ENCODE measurements at regions not wholly inside any gene's neighbourhood (a gene's known extent, or its start where the extent isn't known, plus 50 kb on each side); places are given as distances from the start of the nearest gene placed in this dataset.

DNA sequence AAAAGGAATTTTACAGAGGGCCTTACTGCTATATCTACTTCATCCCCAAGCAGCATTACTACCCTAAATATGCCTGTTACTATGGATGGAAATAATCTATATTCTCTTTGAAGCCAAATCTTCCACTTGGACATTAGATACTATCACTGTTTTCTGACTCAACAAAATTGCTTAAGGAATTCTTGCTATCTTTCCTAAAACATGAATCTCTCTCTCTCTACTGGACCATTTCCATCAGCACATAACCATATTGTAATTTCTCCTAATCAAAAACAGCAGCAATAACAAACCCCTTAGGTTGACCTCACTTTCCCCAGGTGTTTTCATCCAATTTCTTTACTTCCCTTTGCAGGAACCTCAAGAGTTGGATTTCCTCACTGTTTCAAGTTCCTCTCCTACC, 67.9 kb upstream of the BLID start:
- DNase-seq (ENCODE audit: extremely low spot score, unreplicated experiment): no peak
- H3K36me3 Mint-ChIP-seq: peaks cover 12% of the 10 kb centered on the region
- TF ChIP-seq, protein P1, sequence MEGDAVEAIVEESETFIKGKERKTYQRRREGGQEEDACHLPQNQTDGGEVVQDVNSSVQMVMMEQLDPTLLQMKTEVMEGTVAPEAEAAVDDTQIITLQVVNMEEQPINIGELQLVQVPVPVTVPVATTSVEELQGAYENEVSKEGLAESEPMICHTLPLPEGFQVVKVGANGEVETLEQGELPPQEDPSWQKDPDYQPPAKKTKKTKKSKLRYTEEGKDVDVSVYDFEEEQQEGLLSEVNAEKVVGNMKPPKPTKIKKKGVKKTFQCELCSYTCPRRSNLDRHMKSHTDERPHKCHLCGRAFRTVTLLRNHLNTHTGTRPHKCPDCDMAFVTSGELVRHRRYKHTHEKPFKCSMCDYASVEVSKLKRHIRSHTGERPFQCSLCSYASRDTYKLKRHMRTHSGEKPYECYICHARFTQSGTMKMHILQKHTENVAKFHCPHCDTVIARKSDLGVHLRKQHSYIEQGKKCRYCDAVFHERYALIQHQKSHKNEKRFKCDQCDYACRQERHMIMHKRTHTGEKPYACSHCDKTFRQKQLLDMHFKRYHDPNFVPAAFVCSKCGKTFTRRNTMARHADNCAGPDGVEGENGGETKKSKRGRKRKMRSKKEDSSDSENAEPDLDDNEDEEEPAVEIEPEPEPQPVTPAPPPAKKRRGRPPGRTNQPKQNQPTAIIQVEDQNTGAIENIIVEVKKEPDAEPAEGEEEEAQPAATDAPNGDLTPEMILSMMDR (conservative IDR thresholded peaks at IDR 0.05): no peak
- H3K9me3 Mint-ChIP-seq: no peaks in the 10 kb centered on the region
- no peak overlapping the region for H3K4me3 Mint-ChIP-seq
- H3K27ac Mint-ChIP-seq: no peak overlapping the region
- H3K4me1 Mint-ChIP-seq (ENCODE audit: unreplicated experiment): peaks cover 6% of the 10 kb centered on the region
- peaks cover 3% of the 10 kb centered on the region for H3K27me3 Mint-ChIP-seq

DNA sequence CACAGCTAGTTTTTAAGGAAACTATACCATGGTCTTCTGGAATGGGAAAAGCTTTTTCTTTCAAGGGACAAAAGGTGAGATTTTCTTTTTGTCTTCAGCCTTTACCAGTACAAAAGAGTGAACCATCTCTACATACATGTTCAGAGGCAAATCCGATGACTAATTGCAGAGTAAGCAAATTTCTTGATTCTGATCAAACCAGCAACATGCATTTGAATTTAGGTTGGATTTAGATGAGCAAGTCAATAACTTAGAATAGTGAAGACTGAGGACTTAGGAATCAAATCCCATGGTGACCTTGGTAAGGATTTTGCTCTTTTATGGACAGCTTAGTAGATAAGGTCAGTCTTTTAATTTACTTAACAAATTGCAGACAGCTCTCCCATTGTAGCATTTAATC, 65.9 kb upstream of the BLID start:
- H3K27me3 Mint-ChIP-seq: peaks cover 3% of the 10 kb centered on the region

DNA sequence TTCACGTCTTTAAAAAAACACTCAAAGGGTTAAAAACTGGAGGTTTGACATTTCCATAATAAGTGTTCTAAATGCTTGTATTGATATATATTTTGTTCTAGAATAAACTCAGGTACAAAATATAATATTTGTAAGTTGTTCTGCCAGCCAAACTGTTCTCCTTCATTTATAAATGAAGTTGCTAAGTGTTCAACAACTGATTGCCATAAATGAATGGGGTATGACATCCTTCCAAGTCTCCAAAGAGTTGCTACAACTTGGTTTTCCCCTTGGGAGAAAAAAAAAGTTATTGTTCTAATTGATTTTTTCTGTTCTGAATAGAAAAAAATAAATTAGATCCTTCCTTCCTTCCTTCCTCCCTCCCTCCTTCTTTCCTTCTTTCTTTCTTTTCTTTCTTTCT, 65.4 kb upstream of the BLID start:
- H3K36me3 Mint-ChIP-seq: peaks cover 17% of the 10 kb centered on the region
- peaks cover 14% of the 10 kb centered on the region for H3K4me1 Mint-ChIP-seq (ENCODE audit: unreplicated experiment)
- peaks cover 3% of the 10 kb centered on the region for H3K27me3 Mint-ChIP-seq
- no peak overlapping the region for H3K4me3 Mint-ChIP-seq
- no peaks in the 10 kb centered on the region for H3K9me3 Mint-ChIP-seq
- no peak for DNase-seq (ENCODE audit: extremely low spot score, unreplicated experiment)
- H3K27ac Mint-ChIP-seq: no peak overlapping the region
- TF ChIP-seq, protein P1 (conservative IDR thresholded peaks at IDR 0.05): no peak

More for the DNA sequence above, 65.9 kb upstream of the BLID start:
- no peaks in the 10 kb centered on the region for H3K9me3 Mint-ChIP-seq
- peaks cover 12% of the 10 kb centered on the region for H3K4me1 Mint-ChIP-seq (ENCODE audit: unreplicated experiment)
- H3K27ac Mint-ChIP-seq: no peak overlapping the region
- H3K36me3 Mint-ChIP-seq: peaks cover 17% of the 10 kb centered on the region
- TF ChIP-seq, protein P1 (conservative IDR thresholded peaks at IDR 0.05): no peak
- no peak for DNase-seq (ENCODE audit: extremely low spot score, unreplicated experiment)
- no peak overlapping the region for H3K4me3 Mint-ChIP-seq

DNA sequence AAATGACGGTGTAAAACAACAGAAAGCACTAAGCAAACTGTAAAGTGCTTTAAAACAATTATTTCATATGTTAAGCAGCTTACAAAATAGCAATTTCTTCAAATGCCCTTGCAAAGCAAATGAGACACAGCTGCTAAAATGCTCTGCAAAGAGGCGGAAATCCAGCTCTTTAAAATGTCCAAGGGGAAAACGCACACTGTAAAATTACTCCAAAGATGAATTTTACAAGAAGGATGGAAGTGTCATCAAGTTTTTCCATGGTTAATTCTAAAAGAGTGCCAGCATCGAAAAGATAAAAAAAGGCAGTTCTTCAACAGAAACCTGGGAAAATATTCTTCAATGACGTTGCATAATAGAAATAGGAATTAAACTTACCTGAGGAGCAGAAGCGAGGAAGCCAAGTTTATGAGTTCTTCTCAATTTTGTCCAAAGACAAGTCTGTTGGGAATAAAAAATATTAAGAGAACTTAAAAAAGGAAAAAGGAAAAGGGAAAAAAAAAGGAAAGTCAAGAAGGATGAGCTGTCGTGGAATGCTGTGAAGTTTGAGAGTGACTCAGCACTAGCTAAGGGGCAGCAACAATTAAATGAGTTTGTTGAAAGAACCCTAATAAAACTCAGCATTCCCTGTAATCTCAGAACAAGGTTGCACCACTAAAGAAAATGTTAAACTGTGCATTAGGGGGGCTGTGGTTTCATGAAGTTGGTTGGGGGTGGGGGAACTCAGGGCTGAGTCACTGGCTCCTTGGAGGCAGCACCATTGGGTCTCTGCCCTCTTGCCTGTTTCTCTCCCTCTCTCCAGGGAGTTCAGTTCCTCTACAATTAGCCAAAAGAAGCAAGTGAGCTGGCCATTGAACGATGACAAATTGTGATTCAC, 64.2 kb upstream of the BLID start:
- Mint-ChIP-seq H3K4me1 (ENCODE audit: unreplicated experiment) (peaks cover 14% of the 10 kb centered on the region), H3K36me3 (peaks cover 11% of the 10 kb centered on the region), H3K27me3 (peaks cover 3% of the 10 kb centered on the region), H3K4me3 (no peak overlapping the region), H3K9me3 (no peaks in the 10 kb centered on the region), H3K27ac (no peak overlapping the region)
- DNase-seq (ENCODE audit: extremely low spot score, unreplicated experiment): no peak
- TF ChIP-seq, protein P1 (conservative IDR thresholded peaks at IDR 0.05): no peak

DNA sequence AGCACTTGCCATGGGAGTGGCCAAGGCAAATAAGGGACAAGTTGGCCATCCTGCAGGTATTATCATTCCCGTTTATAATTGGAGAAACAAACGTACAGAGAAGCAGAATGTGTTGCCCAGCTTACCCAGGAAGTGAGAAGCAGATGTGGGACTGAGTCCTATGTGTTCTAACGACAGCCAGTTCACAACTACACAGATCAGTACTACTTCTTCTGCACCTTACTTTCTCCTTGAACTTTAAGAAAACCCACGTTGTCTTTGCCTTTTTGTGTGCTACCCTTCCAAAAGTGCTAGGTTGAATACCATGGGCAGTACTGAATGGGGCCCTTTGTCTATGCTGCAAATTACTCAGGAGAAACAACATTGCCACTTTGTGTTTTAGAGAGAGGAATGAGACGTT, 62.8 kb upstream of the BLID start:
- TF ChIP-seq, protein P1 (conservative IDR thresholded peaks at IDR 0.05): no peak
- no peaks in the 10 kb centered on the region for H3K9me3 Mint-ChIP-seq
- no peak overlapping the region for H3K27ac Mint-ChIP-seq
- peaks cover 8% of the 10 kb centered on the region for H3K36me3 Mint-ChIP-seq
- peaks cover 3% of the 10 kb centered on the region for H3K27me3 Mint-ChIP-seq
- H3K4me3 Mint-ChIP-seq: no peak overlapping the region
- H3K4me1 Mint-ChIP-seq (ENCODE audit: unreplicated experiment): peaks cover 14% of the 10 kb centered on the region
- no peak for DNase-seq (ENCODE audit: extremely low spot score, unreplicated experiment)

All from type B pancreatic cell (in vitro differentiated cells).